ENCODE measurements at regions not wholly inside any gene's neighbourhood (a gene's known extent, or its start where the extent isn't known, plus 50 kb on each side); places are given as distances from the start of the nearest gene placed in this dataset.

GRCh38 chr3:191518861-191519260, 57.9 kb downstream of the PYDC2 start:
- DNase-seq (ENCODE audit: low read depth in 4 of 6, low spot score in 6 of 6) = no peak
- Histone ChIP-seq H3K9me3 (ENCODE audit: control insufficient read depth, insufficient read depth, low read length) (no peaks in the 10 kb centered on the region), H3K4me3 (ENCODE audit: low read depth, low read length) (no peak overlapping the region), H3K36me3 (ENCODE audit: control insufficient read depth, insufficient read depth, low read length) (no peaks in the 10 kb centered on the region), H3K27ac (ENCODE audit: low read depth, low read length) (no peak overlapping the region), H3K4me1 (ENCODE audit: control insufficient read depth, insufficient read depth, low read length) (no peaks in the 10 kb centered on the region), H3K27me3 (ENCODE audit: control insufficient read depth, insufficient read depth, low read length) (no peaks in the 10 kb centered on the region)
- WGBS (ENCODE audit: insufficient coverage) = 80% methylated on average over 1 of the region's 7 CpGs

- no peaks in the 10 kb centered on the region for H3K36me3 ChIP-seq (ENCODE audit: control insufficient read depth, insufficient read depth, low read length)
- H3K27ac ChIP-seq (ENCODE audit: low read depth, low read length) = no peak overlapping the region
- 100% methylated on average over 1 of the region's 3 CpGs for WGBS (ENCODE audit: insufficient coverage)
- H3K9me3 ChIP-seq (ENCODE audit: control insufficient read depth, insufficient read depth, low read length) = no peaks in the 10 kb centered on the region
- no peak overlapping the region for H3K4me3 ChIP-seq (ENCODE audit: low read depth, low read length)
- H3K4me1 ChIP-seq (ENCODE audit: control insufficient read depth, insufficient read depth, low read length) = no peaks in the 10 kb centered on the region
- no peaks in the 10 kb centered on the region for H3K27me3 ChIP-seq (ENCODE audit: control insufficient read depth, insufficient read depth, low read length)
- no peak for DNase-seq (ENCODE audit: low read depth in 4 of 6, low spot score in 6 of 6)
Measured at GRCh38 chr3:191521055-191521454, 60.1 kb downstream of the PYDC2 start.

GRCh38 chr3:191523148-191523547, 62.2 kb downstream of the PYDC2 start:
- Histone ChIP-seq H3K27me3 (ENCODE audit: control insufficient read depth, insufficient read depth, low read length) (no peaks in the 10 kb centered on the region), H3K27ac (ENCODE audit: low read depth, low read length) (no peak overlapping the region), H3K4me1 (ENCODE audit: control insufficient read depth, insufficient read depth, low read length) (no peaks in the 10 kb centered on the region), H3K4me3 (ENCODE audit: low read depth, low read length) (no peak overlapping the region), H3K36me3 (ENCODE audit: control insufficient read depth, insufficient read depth, low read length) (no peaks in the 10 kb centered on the region), H3K9me3 (ENCODE audit: control insufficient read depth, insufficient read depth, low read length) (no peaks in the 10 kb centered on the region)
- peak in 1 of 6 donors; percentile 57 for DNase-seq (ENCODE audit: low read depth in 4 of 6, low spot score in 6 of 6)
- 92% methylated on average over 4 of the region's 8 CpGs for WGBS (ENCODE audit: insufficient coverage)

- no peak overlapping the region for H3K4me3 ChIP-seq (ENCODE audit: low read depth, low read length)
- no peak for DNase-seq (ENCODE audit: low read depth in 4 of 6, low spot score in 6 of 6)
- WGBS (ENCODE audit: insufficient coverage) = 67% methylated on average over 1 of the region's 1 CpG
Measured at GRCh38 chr3:191528589-191528988, 67.6 kb downstream of the PYDC2 start.

GRCh38 chr3:191529992-191530391, 69.0 kb downstream of the PYDC2 start:
- Histone ChIP-seq H3K4me3 (ENCODE audit: low read depth, low read length) (no peak overlapping the region), H3K27ac (ENCODE audit: low read depth, low read length) (no peak overlapping the region), H3K36me3 (ENCODE audit: control insufficient read depth, insufficient read depth, low read length) (no peaks in the 10 kb centered on the region), H3K4me1 (ENCODE audit: control insufficient read depth, insufficient read depth, low read length) (no peaks in the 10 kb centered on the region), H3K9me3 (ENCODE audit: control insufficient read depth, insufficient read depth, low read length) (no peaks in the 10 kb centered on the region), H3K27me3 (ENCODE audit: control insufficient read depth, insufficient read depth, low read length) (no peaks in the 10 kb centered on the region)
- WGBS (ENCODE audit: insufficient coverage) = no CpG with 5 or more reads among the region's 5 CpGs
- no peak for DNase-seq (ENCODE audit: low read depth in 4 of 6, low spot score in 6 of 6)

More at GRCh38 chr3:191528589-191528988, 67.6 kb downstream of the PYDC2 start:
- Histone ChIP-seq H3K36me3 (ENCODE audit: control insufficient read depth, insufficient read depth, low read length) (no peaks in the 10 kb centered on the region), H3K9me3 (ENCODE audit: control insufficient read depth, insufficient read depth, low read length) (no peaks in the 10 kb centered on the region), H3K4me1 (ENCODE audit: control insufficient read depth, insufficient read depth, low read length) (no peaks in the 10 kb centered on the region), H3K27me3 (ENCODE audit: control insufficient read depth, insufficient read depth, low read length) (no peaks in the 10 kb centered on the region), H3K27ac (ENCODE audit: low read depth, low read length) (no peak overlapping the region)

- Histone ChIP-seq H3K9me3 (ENCODE audit: control insufficient read depth, insufficient read depth, low read length) (no peaks in the 10 kb centered on the region), H3K36me3 (ENCODE audit: control insufficient read depth, insufficient read depth, low read length) (no peaks in the 10 kb centered on the region), H3K27ac (ENCODE audit: low read depth, low read length) (no peak overlapping the region), H3K27me3 (ENCODE audit: control insufficient read depth, insufficient read depth, low read length) (no peaks in the 10 kb centered on the region), H3K4me3 (ENCODE audit: low read depth, low read length) (no peak overlapping the region), H3K4me1 (ENCODE audit: control insufficient read depth, insufficient read depth, low read length) (no peaks in the 10 kb centered on the region)
- WGBS (ENCODE audit: insufficient coverage) = no CpG with 5 or more reads among the region's 5 CpGs
- peak in 1 of 6 donors; percentile 27 for DNase-seq (ENCODE audit: low read depth in 4 of 6, low spot score in 6 of 6)
Measured at GRCh38 chr3:191531434-191531972, 70.5 kb downstream of the PYDC2 start.

GRCh38 chr3:191543018-191543417, 82.1 kb downstream of the PYDC2 start:
- no peak for DNase-seq (ENCODE audit: low read depth in 4 of 6, low spot score in 6 of 6)
- Histone ChIP-seq H3K27me3 (ENCODE audit: control insufficient read depth, insufficient read depth, low read length) (no peaks in the 10 kb centered on the region), H3K4me3 (ENCODE audit: low read depth, low read length) (no peak overlapping the region), H3K9me3 (ENCODE audit: control insufficient read depth, insufficient read depth, low read length) (no peaks in the 10 kb centered on the region), H3K4me1 (ENCODE audit: control insufficient read depth, insufficient read depth, low read length) (no peaks in the 10 kb centered on the region), H3K27ac (ENCODE audit: low read depth, low read length) (no peak overlapping the region), H3K36me3 (ENCODE audit: control insufficient read depth, insufficient read depth, low read length) (no peaks in the 10 kb centered on the region)
- WGBS (ENCODE audit: insufficient coverage) = no CpG with 5 or more reads among the region's 1 CpG

- no peak overlapping the region for H3K4me3 ChIP-seq (ENCODE audit: low read depth, low read length)
- no peaks in the 10 kb centered on the region for H3K36me3 ChIP-seq (ENCODE audit: control insufficient read depth, insufficient read depth, low read length)
- no CpG with 5 or more reads among the region's 4 CpGs for WGBS (ENCODE audit: insufficient coverage)
- H3K4me1 ChIP-seq (ENCODE audit: control insufficient read depth, insufficient read depth, low read length) = no peaks in the 10 kb centered on the region
- no peaks in the 10 kb centered on the region for H3K9me3 ChIP-seq (ENCODE audit: control insufficient read depth, insufficient read depth, low read length)
- no peaks in the 10 kb centered on the region for H3K27me3 ChIP-seq (ENCODE audit: control insufficient read depth, insufficient read depth, low read length)
- DNase-seq (ENCODE audit: low read depth in 4 of 6, low spot score in 6 of 6) = peak in 1 of 6 donors; percentile 38
- no peak overlapping the region for H3K27ac ChIP-seq (ENCODE audit: low read depth, low read length)
Measured at GRCh38 chr3:191543897-191544296, 82.9 kb downstream of the PYDC2 start.

- H3K36me3 ChIP-seq (ENCODE audit: control insufficient read depth, insufficient read depth, low read length) = no peaks in the 10 kb centered on the region
- DNase-seq (ENCODE audit: low read depth in 4 of 6, low spot score in 6 of 6) = no peak
- WGBS (ENCODE audit: insufficient coverage) = no CpG with 5 or more reads among the region's 1 CpG
- no peaks in the 10 kb centered on the region for H3K9me3 ChIP-seq (ENCODE audit: control insufficient read depth, insufficient read depth, low read length)
- H3K4me1 ChIP-seq (ENCODE audit: control insufficient read depth, insufficient read depth, low read length) = no peaks in the 10 kb centered on the region
- H3K4me3 ChIP-seq (ENCODE audit: low read depth, low read length) = no peak overlapping the region
- no peaks in the 10 kb centered on the region for H3K27me3 ChIP-seq (ENCODE audit: control insufficient read depth, insufficient read depth, low read length)
- no peak overlapping the region for H3K27ac ChIP-seq (ENCODE audit: low read depth, low read length)
Measured at GRCh38 chr3:191549357-191549756, 88.4 kb downstream of the PYDC2 start.

GRCh38 chr3:191555037-191555436, 94.1 kb downstream of the PYDC2 start:
- Histone ChIP-seq H3K4me3 (ENCODE audit: low read depth, low read length) (no peak overlapping the region), H3K27me3 (ENCODE audit: control insufficient read depth, insufficient read depth, low read length) (no peaks in the 10 kb centered on the region), H3K36me3 (ENCODE audit: control insufficient read depth, insufficient read depth, low read length) (no peaks in the 10 kb centered on the region), H3K4me1 (ENCODE audit: control insufficient read depth, insufficient read depth, low read length) (no peaks in the 10 kb centered on the region), H3K27ac (ENCODE audit: low read depth, low read length) (no peak overlapping the region), H3K9me3 (ENCODE audit: control insufficient read depth, insufficient read depth, low read length) (no peaks in the 10 kb centered on the region)
- peak in 2 of 6 donors; percentile 15 to 87 for DNase-seq (ENCODE audit: low read depth in 4 of 6, low spot score in 6 of 6)
